ENCODE measurements at regions not wholly inside any gene's neighbourhood (a gene's known extent, or its start where the extent isn't known, plus 50 kb on each side); places are given as distances from the start of the nearest gene placed in this dataset.

GRCh38 chr5:159730285-159730684 is 186.0 kb upstream of the ADRA1B start:
- DNase-seq (ENCODE audit: low read depth) = no peak
- no peak overlapping the region for H3K4me3 ChIP-seq (ENCODE audit: low read length)
- no peak for TF ChIP-seq CTCF (conservative IDR thresholded peaks at IDR 0.05; ENCODE audit: low read depth, low read length)

GRCh38 chr5:159732220-159732619 is 184.1 kb upstream of the ADRA1B start:
- TF ChIP-seq CTCF (conservative IDR thresholded peaks at IDR 0.05; ENCODE audit: low read depth, low read length) = no peak
- DNase-seq (ENCODE audit: low read depth) = no peak
- no peak overlapping the region for H3K4me3 ChIP-seq (ENCODE audit: low read length)

- H3K4me3 ChIP-seq (ENCODE audit: low read length) = no peak overlapping the region
- no peak for DNase-seq (ENCODE audit: low read depth)
- no peak for TF ChIP-seq CTCF (conservative IDR thresholded peaks at IDR 0.05; ENCODE audit: low read depth, low read length)
These were observed 181.9 kb upstream of the ADRA1B start for GRCh38 chr5:159734366-159734765.

GRCh38 chr5:159735036-159735435 is 181.2 kb upstream of the ADRA1B start:
- no peak overlapping the region for H3K4me3 ChIP-seq (ENCODE audit: low read length)
- DNase-seq (ENCODE audit: low read depth) = no peak
- no peak for TF ChIP-seq CTCF (conservative IDR thresholded peaks at IDR 0.05; ENCODE audit: low read depth, low read length)

- no peak overlapping the region for H3K4me3 ChIP-seq (ENCODE audit: low read length)
- DNase-seq (ENCODE audit: low read depth) = no peak
- TF ChIP-seq CTCF (conservative IDR thresholded peaks at IDR 0.05; ENCODE audit: low read depth, low read length) = no peak
These were observed 180.3 kb upstream of the ADRA1B start for GRCh38 chr5:159735749-159736660.

- DNase-seq (ENCODE audit: low read depth) = no peak
- no peak overlapping the region for H3K4me3 ChIP-seq (ENCODE audit: low read length)
- no peak for TF ChIP-seq CTCF (conservative IDR thresholded peaks at IDR 0.05; ENCODE audit: low read depth, low read length)
These were observed 179.4 kb upstream of the ADRA1B start for GRCh38 chr5:159736844-159737243.

GRCh38 chr5:159737263-159737662 is 179.0 kb upstream of the ADRA1B start:
- no peak for DNase-seq (ENCODE audit: low read depth)
- H3K4me3 ChIP-seq (ENCODE audit: low read length) = no peak overlapping the region
- TF ChIP-seq CTCF (conservative IDR thresholded peaks at IDR 0.05; ENCODE audit: low read depth, low read length) = no peak

Data from retinal pigment epithelial cell (primary cell).